ACC112 (cell line): ENCODE measurements at regions not wholly inside any gene's neighbourhood (a gene's known extent, or its start where the extent isn't known, plus 50 kb on each side); places are given as distances from the start of the nearest gene placed in this dataset.

ENCODE experiments used
- H2AFZ ChIP-seq: fragments of 200-600 bp; sonication (generic); one replicate; pipeline ENCODE4 v1.6.0; 2017; ENCODE audit warnings: antibody characterized with exemption, low read length; ENCODE audit not compliant: unreplicated experiment
- H3K27ac ChIP-seq: fragments of 200-600 bp; sonication (generic); 2 replicates; pipeline ENCODE4 v1.5.1; 2014; ENCODE audit warnings: low read depth, mild to moderate bottlenecking, antibody characterized with exemption, low read length, moderate library complexity
- H3K27me3 ChIP-seq: fragments of 200-600 bp; sonication (generic); 2 replicates; pipeline ENCODE4 v1.6.1; 2014; ENCODE audit warnings: mild to moderate bottlenecking, antibody characterized with exemption, low read length, moderate library complexity, mixed read lengths; ENCODE audit not compliant: insufficient read depth
- H3K36me3 ChIP-seq: fragments of 200-600 bp; sonication (generic); 2 replicates; pipeline ENCODE4 v1.6.1; 2016; ENCODE audit warnings: mild to moderate bottlenecking, antibody characterized with exemption, low read length, moderate library complexity, mixed read lengths; ENCODE audit not compliant: insufficient read depth
- H3K4me1 ChIP-seq: fragments of 200-600 bp; sonication (generic); one replicate; pipeline ENCODE4 v1.6.1; 2016; ENCODE audit warnings: low read length, mixed read lengths; ENCODE audit not compliant: insufficient read depth, unreplicated experiment, control insufficient read depth
- H3K4me3 ChIP-seq: fragments of 200-600 bp; sonication (generic); 2 replicates; pipeline ENCODE4 v1.5.1; 2014; ENCODE audit warnings: mild to moderate bottlenecking, low read depth, low read length
- H3K79me2 ChIP-seq: fragments of 200-600 bp; sonication (generic); one replicate; pipeline ENCODE4 v1.6.0; 2016; ENCODE audit warnings: low read length; ENCODE audit not compliant: control insufficient read depth, unreplicated experiment, insufficient read depth

- H3K79me2 ChIP-seq = no peaks in the 10 kb centered on the region
- no peaks in the 10 kb centered on the region for H3K36me3 ChIP-seq
- H3K4me1 ChIP-seq = no peaks in the 10 kb centered on the region
- H3K4me3 ChIP-seq = no peak overlapping the region
- no peak overlapping the region for H3K27ac ChIP-seq
- H3K27me3 ChIP-seq = peaks cover 30% of the 10 kb centered on the region
- H2AFZ ChIP-seq = no peak overlapping the region
Measured at GRCh38 chr2:120631236-120631635, 104.4 kb upstream of the GLI2 start.

GRCh38 chr2:120631724-120632123 lies 103.9 kb upstream of the GLI2 start:
- H3K4me1 ChIP-seq = no peaks in the 10 kb centered on the region
- no peak overlapping the region for H3K27ac ChIP-seq
- H3K27me3 ChIP-seq = peaks cover 35% of the 10 kb centered on the region
- no peak overlapping the region for H3K4me3 ChIP-seq
- no peak overlapping the region for H2AFZ ChIP-seq
- no peaks in the 10 kb centered on the region for H3K36me3 ChIP-seq
- H3K79me2 ChIP-seq = no peaks in the 10 kb centered on the region

- Histone ChIP-seq H3K27me3 (peaks cover 36% of the 10 kb centered on the region), H2AFZ (no peak overlapping the region), H3K27ac (no peak overlapping the region)
Measured at GRCh38 chr2:120632796-120633646, 102.6 kb upstream of the GLI2 start.

GRCh38 chr2:120634533-120634932 lies 101.1 kb upstream of the GLI2 start:
- no peak overlapping the region for H2AFZ ChIP-seq
- H3K4me1 ChIP-seq = no peaks in the 10 kb centered on the region
- H3K4me3 ChIP-seq = no peak overlapping the region
- no peak overlapping the region for H3K27ac ChIP-seq
- no peaks in the 10 kb centered on the region for H3K79me2 ChIP-seq
- H3K27me3 ChIP-seq = peaks cover 25% of the 10 kb centered on the region
- H3K36me3 ChIP-seq = no peaks in the 10 kb centered on the region

More at GRCh38 chr2:120632796-120633646, 102.6 kb upstream of the GLI2 start:
- no peak overlapping the region for H3K4me3 ChIP-seq
- no peaks in the 10 kb centered on the region for H3K4me1 ChIP-seq
- no peaks in the 10 kb centered on the region for H3K79me2 ChIP-seq
- H3K36me3 ChIP-seq = no peaks in the 10 kb centered on the region

GRCh38 chr2:120635146-120635545 lies 100.5 kb upstream of the GLI2 start:
- no peak overlapping the region for H3K27ac ChIP-seq
- H3K36me3 ChIP-seq = no peaks in the 10 kb centered on the region
- no peaks in the 10 kb centered on the region for H3K4me1 ChIP-seq
- H2AFZ ChIP-seq = no peak overlapping the region
- H3K4me3 ChIP-seq = no peak overlapping the region
- H3K27me3 ChIP-seq = peaks cover 23% of the 10 kb centered on the region
- H3K79me2 ChIP-seq = no peaks in the 10 kb centered on the region

GRCh38 chr2:120637847-120638246 lies 97.8 kb upstream of the GLI2 start:
- no peaks in the 10 kb centered on the region for H3K79me2 ChIP-seq
- peaks cover 8% of the 10 kb centered on the region for H3K4me1 ChIP-seq
- peaks cover 23% of the 10 kb centered on the region for H3K27me3 ChIP-seq
- no peak overlapping the region for H3K4me3 ChIP-seq
- H2AFZ ChIP-seq = no peak overlapping the region
- H3K27ac ChIP-seq = no peak overlapping the region
- peaks cover 3% of the 10 kb centered on the region; the same call in 1 of the 2 replicates for H3K36me3 ChIP-seq

GRCh38 chr2:120638450-120638849 lies 97.2 kb upstream of the GLI2 start:
- Histone ChIP-seq H3K79me2 (no peaks in the 10 kb centered on the region), H3K27ac (no peak overlapping the region), H3K36me3 (peaks cover 3% of the 10 kb centered on the region; the same call in 1 of the 2 replicates), H3K4me3 (no peak overlapping the region), H3K27me3 (peaks cover 23% of the 10 kb centered on the region), H3K4me1 (peaks cover 8% of the 10 kb centered on the region), H2AFZ (no peak overlapping the region)

- no peak overlapping the region for H2AFZ ChIP-seq
- H3K36me3 ChIP-seq = peaks cover 3% of the 10 kb centered on the region; the same call in 1 of the 2 replicates
- no peak overlapping the region for H3K27ac ChIP-seq
- no peak overlapping the region for H3K4me3 ChIP-seq
- peaks cover 8% of the 10 kb centered on the region for H3K4me1 ChIP-seq
- peaks cover 4% of the 10 kb centered on the region; the same call in 1 of the 2 replicates for H3K27me3 ChIP-seq
- H3K79me2 ChIP-seq = no peaks in the 10 kb centered on the region
Measured at GRCh38 chr2:120641366-120641771, 94.3 kb upstream of the GLI2 start.

GRCh38 chr2:120642646-120643045 lies 93.0 kb upstream of the GLI2 start:
- Histone ChIP-seq H2AFZ (no peak overlapping the region), H3K27ac (no peak overlapping the region), H3K4me3 (no peak overlapping the region), H3K36me3 (peaks cover 3% of the 10 kb centered on the region; the same call in 1 of the 2 replicates), H3K79me2 (no peaks in the 10 kb centered on the region), H3K4me1 (peaks cover 14% of the 10 kb centered on the region), H3K27me3 (no peaks in the 10 kb centered on the region)

GRCh38 chr2:120646994-120647393 lies 88.7 kb upstream of the GLI2 start:
- Histone ChIP-seq H3K27me3 (no peaks in the 10 kb centered on the region), H3K36me3 (no peaks in the 10 kb centered on the region), H3K4me1 (peaks cover 10% of the 10 kb centered on the region), H3K79me2 (no peaks in the 10 kb centered on the region), H2AFZ (no peak overlapping the region), H3K4me3 (no peak overlapping the region), H3K27ac (peak overlapping the region; percentile 79)

- Histone ChIP-seq H3K27me3 (no peaks in the 10 kb centered on the region), H2AFZ (no peak overlapping the region), H3K4me1 (peaks cover 10% of the 10 kb centered on the region), H3K79me2 (no peaks in the 10 kb centered on the region), H3K27ac (peak overlapping the region; percentile 79), H3K36me3 (no peaks in the 10 kb centered on the region), H3K4me3 (no peak overlapping the region)
Measured at GRCh38 chr2:120647487-120647886, 88.2 kb upstream of the GLI2 start.
